IPS DF 6.9 (cell line): ENCODE measurements at regions not wholly inside any gene's neighbourhood (a gene's known extent, or its start where the extent isn't known, plus 50 kb on each side); places are given as distances from the start of the nearest gene placed in this dataset.

ENCODE experiments used
- DNase-seq: peaks from one replicate; pipeline ENCODE4 v3.0.0-alpha.2; 2013; ENCODE audit warnings: low read depth, low spot score
- H3K27ac ChIP-seq: one replicate; pipeline ENCODE4 v1.5.1; 2013; ENCODE audit warnings: low read length, control low read depth
- H3K27me3 ChIP-seq: 2 replicates; pipeline ENCODE4 v1.6.1; 2013; ENCODE audit warnings: mild to moderate bottlenecking, low read length; ENCODE audit not compliant: control insufficient read depth, insufficient read depth
- H3K36me3 ChIP-seq: 2 replicates; pipeline ENCODE4 v1.6.1; 2013; ENCODE audit warnings: low read length; ENCODE audit not compliant: control insufficient read depth, insufficient read depth
- H3K4me1 ChIP-seq: 2 replicates; pipeline ENCODE4 v1.6.1; 2013; ENCODE audit warnings: low read length; ENCODE audit not compliant: control insufficient read depth, insufficient read depth
- H3K4me3 ChIP-seq: 2 replicates; pipeline ENCODE4 v1.5.1; 2013; ENCODE audit warnings: mild to moderate bottlenecking, low read length
- H3K9me3 ChIP-seq: 2 replicates; pipeline ENCODE4 v1.6.1; 2013; ENCODE audit warnings: low read length, inconsistent platforms; ENCODE audit not compliant: control insufficient read depth, insufficient read depth
- WGBS: extraction: QIAGEN DNeasy Blood & Tissue Kit; methylation state at CpG from one replicate; pipeline ENCODE4 v1.1.7; 2013; ENCODE audit warnings: mixed read lengths, missing lambda C conversion rate; ENCODE audit not compliant: insufficient read length, insufficient coverage; 5-methylcytosine and 5-hydroxymethylcytosine counted together

DNA sequence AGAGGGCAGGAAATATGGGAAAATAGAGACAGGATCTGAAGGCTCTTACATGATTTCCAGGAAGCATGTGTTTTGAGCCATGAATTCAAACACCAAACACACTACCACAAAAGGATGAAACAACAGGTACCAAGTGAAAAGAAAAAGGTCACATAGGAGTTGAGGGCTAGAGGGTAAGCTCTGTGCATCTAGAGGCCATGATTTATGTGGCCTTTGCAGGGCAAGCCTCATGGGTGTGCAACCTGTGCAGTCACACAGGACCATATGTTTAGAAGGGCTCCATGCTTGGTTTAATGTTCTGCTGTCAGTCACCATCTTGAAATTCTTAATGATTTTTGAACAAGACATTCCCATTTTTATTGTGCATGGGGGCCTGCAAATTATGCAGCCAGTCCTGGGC is 134.5 kb upstream of the CCDC68 start:
- Histone ChIP-seq H3K36me3 (no peaks in the 10 kb centered on the region), H3K27me3 (no peaks in the 10 kb centered on the region), H3K4me3 (no peak overlapping the region), H3K9me3 (no peaks in the 10 kb centered on the region), H3K4me1 (no peaks in the 10 kb centered on the region), H3K27ac (no peak overlapping the region)
- DNase-seq, result no peak

DNA sequence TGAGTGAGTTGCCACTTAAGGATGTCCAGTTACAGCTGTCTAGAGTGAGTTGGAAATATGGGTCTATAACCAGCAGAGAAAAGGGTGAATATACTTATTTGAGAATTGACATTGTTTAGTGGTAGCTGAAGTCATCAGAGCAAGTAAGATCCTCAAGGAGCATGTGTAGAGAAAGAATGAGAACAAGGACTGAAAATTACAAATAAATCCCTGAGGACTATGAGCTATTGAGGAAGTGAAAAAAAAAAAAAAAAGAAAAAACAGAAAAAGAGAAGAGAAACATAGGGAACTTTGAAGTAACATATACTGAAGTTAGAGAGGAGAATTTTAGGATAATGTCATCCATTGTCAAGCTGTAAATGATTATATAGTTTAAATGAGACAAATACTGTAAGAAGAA is 134.0 kb upstream of the CCDC68 start:
- Histone ChIP-seq H3K36me3 (no peaks in the 10 kb centered on the region), H3K27ac (no peak overlapping the region), H3K27me3 (no peaks in the 10 kb centered on the region), H3K4me3 (no peak overlapping the region), H3K4me1 (no peaks in the 10 kb centered on the region), H3K9me3 (no peaks in the 10 kb centered on the region)
- DNase-seq, result no peak

DNA sequence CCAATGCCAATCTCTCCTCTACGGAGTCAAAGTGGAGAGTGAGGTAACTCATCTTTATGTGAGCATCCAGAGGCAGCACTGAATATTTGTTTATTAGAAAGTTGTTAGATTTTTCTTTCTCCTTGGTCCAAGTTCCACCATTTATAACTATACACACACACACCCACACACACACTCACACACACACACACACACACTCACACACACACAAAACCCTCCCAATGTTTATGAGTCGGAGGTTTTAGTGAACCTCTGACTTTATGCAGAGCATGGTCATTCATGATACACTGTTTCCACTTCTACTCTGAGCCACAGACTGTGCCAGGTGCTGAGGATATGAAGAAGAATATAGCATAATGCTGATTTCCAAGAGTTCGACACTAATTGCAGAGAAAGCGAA is 132.9 kb upstream of the CCDC68 start:
- Histone ChIP-seq H3K4me3 (no peak overlapping the region), H3K4me1 (no peaks in the 10 kb centered on the region), H3K27ac (no peak overlapping the region), H3K36me3 (no peaks in the 10 kb centered on the region), H3K27me3 (no peaks in the 10 kb centered on the region), H3K9me3 (no peaks in the 10 kb centered on the region)
- no CpG with 5 or more reads among the region's 4 CpGs for WGBS
- no peak for DNase-seq

GRCh38 chr18:55090564-55091188 is 131.4 kb upstream of the CCDC68 start:
- H3K27me3 ChIP-seq, result no peaks in the 10 kb centered on the region
- no peaks in the 10 kb centered on the region for H3K9me3 ChIP-seq
- WGBS, result no CpG with 5 or more reads among the region's 3 CpGs
- no peak overlapping the region for H3K4me3 ChIP-seq
- no peaks in the 10 kb centered on the region for H3K36me3 ChIP-seq
- no peak for DNase-seq
- no peaks in the 10 kb centered on the region for H3K4me1 ChIP-seq
- H3K27ac ChIP-seq, result no peak overlapping the region

GRCh38 chr18:55089610-55090009 is 130.3 kb upstream of the CCDC68 start:
- WGBS, result no CpG with 5 or more reads among the region's 3 CpGs
- no peaks in the 10 kb centered on the region for H3K9me3 ChIP-seq
- H3K27ac ChIP-seq, result no peak overlapping the region
- no peaks in the 10 kb centered on the region for H3K36me3 ChIP-seq
- no peaks in the 10 kb centered on the region for H3K27me3 ChIP-seq
- H3K4me3 ChIP-seq, result no peak overlapping the region
- DNase-seq, result no peak
- no peaks in the 10 kb centered on the region for H3K4me1 ChIP-seq

- no peak for DNase-seq
Measured at GRCh38 chr18:55088561-55088960, 129.3 kb upstream of the CCDC68 start.

GRCh38 chr18:55088000-55088401 is 128.7 kb upstream of the CCDC68 start:
- no peaks in the 10 kb centered on the region for H3K36me3 ChIP-seq
- no peak for DNase-seq
- no peaks in the 10 kb centered on the region for H3K27me3 ChIP-seq
- H3K9me3 ChIP-seq, result no peaks in the 10 kb centered on the region
- H3K4me3 ChIP-seq, result no peak overlapping the region
- no peaks in the 10 kb centered on the region for H3K4me1 ChIP-seq
- no CpG with 5 or more reads among the region's 2 CpGs for WGBS
- H3K27ac ChIP-seq, result no peak overlapping the region

More at GRCh38 chr18:55088561-55088960, 129.3 kb upstream of the CCDC68 start:
- H3K4me1 ChIP-seq, result no peaks in the 10 kb centered on the region
- no peaks in the 10 kb centered on the region for H3K27me3 ChIP-seq
- no peak overlapping the region for H3K27ac ChIP-seq
- H3K4me3 ChIP-seq, result no peak overlapping the region
- no CpG with 5 or more reads among the region's 3 CpGs for WGBS
- H3K36me3 ChIP-seq, result no peaks in the 10 kb centered on the region
- H3K9me3 ChIP-seq, result no peaks in the 10 kb centered on the region

GRCh38 chr18:55086906-55087305 is 127.6 kb upstream of the CCDC68 start:
- Histone ChIP-seq H3K36me3 (no peaks in the 10 kb centered on the region), H3K4me3 (no peak overlapping the region), H3K4me1 (no peaks in the 10 kb centered on the region), H3K27ac (no peak overlapping the region), H3K27me3 (no peaks in the 10 kb centered on the region), H3K9me3 (no peaks in the 10 kb centered on the region)
- DNase-seq, result no peak
- WGBS, result no CpG with 5 or more reads among the region's 3 CpGs

DNA sequence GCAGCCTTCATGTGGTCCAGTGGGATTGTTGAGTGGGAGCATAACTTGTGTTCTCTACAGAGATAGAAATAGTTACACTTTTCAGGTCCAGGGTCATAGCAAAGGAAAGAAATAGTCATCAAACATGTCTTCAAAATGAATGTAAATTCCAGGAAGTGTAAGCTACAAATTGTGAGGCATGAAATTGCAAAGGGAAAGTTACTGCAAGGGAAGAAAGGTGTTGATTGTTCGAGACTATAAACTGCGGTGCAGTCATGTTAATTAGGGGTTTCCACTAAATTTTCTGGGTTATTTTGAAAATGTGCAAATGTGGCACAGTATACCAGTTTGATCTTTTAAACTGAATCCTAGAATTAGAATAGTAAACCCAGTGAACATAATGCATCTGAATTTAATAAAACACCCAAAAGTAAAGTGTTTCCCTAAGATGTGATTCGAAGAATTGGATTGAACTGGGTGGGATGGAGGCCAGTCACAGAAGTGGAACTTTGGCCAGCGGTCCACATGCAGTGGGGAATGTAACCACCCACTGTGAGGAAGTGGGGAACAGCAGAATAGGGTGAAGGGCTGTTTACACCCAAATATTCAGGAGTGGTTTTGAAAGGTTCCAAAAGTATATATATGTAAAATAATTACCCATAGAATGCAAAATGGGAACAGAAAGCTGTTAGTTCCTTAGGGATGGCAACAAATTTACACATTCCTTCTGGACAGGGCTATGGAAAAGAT is 126.5 kb upstream of the CCDC68 start:
- Histone ChIP-seq H3K36me3 (no peaks in the 10 kb centered on the region), H3K9me3 (no peaks in the 10 kb centered on the region), H3K4me1 (no peaks in the 10 kb centered on the region), H3K4me3 (no peak overlapping the region), H3K27ac (no peak overlapping the region), H3K27me3 (no peaks in the 10 kb centered on the region)
- no CpG with 5 or more reads among the region's 4 CpGs for WGBS
- DNase-seq, result no peak

GRCh38 chr18:55084550-55084949 is 125.3 kb upstream of the CCDC68 start:
- no peak overlapping the region for H3K27ac ChIP-seq
- no peak overlapping the region for H3K4me3 ChIP-seq
- no peaks in the 10 kb centered on the region for H3K27me3 ChIP-seq
- H3K36me3 ChIP-seq, result no peaks in the 10 kb centered on the region
- H3K4me1 ChIP-seq, result no peaks in the 10 kb centered on the region
- no peaks in the 10 kb centered on the region for H3K9me3 ChIP-seq
- WGBS, result no CpG with 5 or more reads among the region's 1 CpG
- no peak for DNase-seq

GRCh38 chr18:55083461-55083860 is 124.2 kb upstream of the CCDC68 start:
- no CpG with 5 or more reads among the region's 1 CpG for WGBS
- H3K9me3 ChIP-seq, result no peaks in the 10 kb centered on the region
- no peaks in the 10 kb centered on the region for H3K4me1 ChIP-seq
- H3K27ac ChIP-seq, result no peak overlapping the region
- no peak for DNase-seq
- H3K36me3 ChIP-seq, result no peaks in the 10 kb centered on the region
- H3K27me3 ChIP-seq, result no peaks in the 10 kb centered on the region
- no peak overlapping the region for H3K4me3 ChIP-seq
